ENCODE measurements at regions not wholly inside any gene's neighbourhood (a gene's known extent, or its start where the extent isn't known, plus 50 kb on each side); places are given as distances from the start of the nearest gene placed in this dataset.
"Not testable (repeated sequence)": the region's sequence is repeated elsewhere in the genome, so short reads cannot be mapped to it uniquely, and the experiment has no call there.

DNA sequence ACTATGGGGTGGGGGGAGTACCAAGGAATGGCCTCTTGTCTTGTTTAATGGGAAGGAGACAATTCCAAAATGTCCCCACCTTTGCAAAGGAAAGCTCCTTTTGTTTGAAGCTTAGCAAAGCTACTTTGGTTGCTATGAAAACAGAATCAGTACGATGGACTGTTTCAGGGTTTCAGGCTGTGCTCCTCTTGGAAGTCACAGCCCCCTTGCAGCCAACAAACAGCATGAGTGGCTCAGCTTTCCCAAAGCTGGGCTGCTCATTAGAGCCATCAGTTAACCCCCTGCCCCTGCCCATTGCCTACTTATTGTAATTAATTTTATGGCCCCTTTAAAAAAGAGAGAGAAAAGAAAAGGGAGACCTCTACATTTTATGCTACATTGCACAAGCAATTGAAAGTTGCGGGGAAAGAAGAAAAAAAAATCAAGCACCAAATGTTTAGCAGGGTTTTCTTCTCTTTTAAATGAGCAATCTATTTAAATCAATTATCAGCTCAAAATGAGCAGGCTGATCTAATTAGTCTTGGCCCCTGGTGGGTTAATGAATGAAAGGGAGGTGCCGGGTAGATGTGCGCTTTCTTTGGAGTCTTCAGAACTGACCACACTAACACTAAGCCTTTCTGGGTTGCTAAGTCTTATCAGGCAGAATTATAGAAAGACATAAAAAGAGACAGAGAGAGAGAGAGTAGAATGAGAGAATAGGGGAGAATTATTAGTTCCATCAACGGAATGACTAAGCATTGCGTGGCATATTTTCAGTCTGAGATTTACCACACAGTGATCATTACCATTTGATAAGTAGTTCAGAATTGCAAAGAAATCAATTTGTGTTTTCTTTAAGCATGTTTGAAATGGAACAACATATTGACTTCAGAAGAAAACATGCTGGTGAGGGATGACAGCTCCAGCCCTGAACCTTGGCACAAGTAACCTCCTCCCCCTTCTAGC lies 284.9 kb downstream of the INSIG2 start:
- no peak for DNase-seq

DNA sequence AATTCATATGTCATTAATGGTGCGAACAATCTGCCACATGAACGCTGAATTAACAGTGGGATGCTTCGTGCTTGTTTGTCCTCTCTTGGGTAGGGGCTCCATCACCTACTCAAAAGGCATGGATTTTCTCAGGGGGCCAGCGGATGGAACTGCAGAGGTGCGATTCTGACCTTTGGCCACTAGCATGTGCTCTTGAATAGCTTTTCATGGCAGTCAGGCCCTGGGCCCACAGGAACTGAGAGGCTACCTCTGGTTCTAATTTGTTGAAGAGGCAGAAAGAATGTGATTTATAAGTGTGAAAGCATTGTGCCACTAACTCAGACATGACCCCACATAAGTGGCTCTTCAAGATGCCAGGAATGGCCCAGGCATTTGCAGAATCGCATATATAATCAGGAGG lies 283.2 kb downstream of the INSIG2 start:
- peak; percentile 10 for DNase-seq

DNA sequence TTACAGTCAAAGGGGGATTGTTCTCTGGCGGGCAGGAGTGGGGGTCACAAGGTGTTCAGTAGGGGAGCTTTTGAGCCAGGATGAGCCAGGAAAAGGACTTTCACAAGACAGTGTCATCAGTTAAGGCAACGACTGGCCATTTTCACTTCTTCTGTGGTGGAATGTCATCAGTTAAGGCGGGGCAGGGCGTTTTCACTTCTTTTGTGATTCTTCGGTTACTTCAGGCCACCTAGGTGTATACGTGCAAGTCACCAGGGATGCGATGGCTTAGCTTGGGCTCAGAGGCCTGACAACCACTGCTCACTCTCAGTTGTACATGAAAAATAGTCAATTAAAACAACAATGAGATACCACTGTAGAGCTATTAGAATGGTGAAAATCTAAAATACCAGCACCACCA lies 281.2 kb downstream of the INSIG2 start:
- DNase-seq = not testable (repeated sequence)

DNA sequence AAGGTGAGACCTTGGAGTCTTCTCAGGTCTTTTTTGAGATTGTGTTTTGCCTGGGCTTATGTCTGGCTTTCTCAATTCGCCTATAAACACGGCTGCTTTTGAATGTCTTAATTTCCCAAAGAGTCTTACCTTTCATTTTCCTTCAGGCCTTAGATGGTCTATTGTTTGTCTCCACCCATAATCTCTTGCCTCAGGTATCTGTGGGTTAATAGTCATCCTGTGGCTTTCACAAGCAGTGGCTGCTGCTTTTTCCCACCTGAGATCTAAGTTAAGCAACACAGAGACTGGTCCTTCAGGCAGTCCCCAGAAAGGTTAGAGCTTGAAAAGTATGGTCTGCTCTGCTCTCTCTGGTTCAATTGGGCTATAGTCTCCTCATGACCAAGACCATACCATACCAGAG lies 275.3 kb downstream of the INSIG2 start:
- no peak for DNase-seq

DNA sequence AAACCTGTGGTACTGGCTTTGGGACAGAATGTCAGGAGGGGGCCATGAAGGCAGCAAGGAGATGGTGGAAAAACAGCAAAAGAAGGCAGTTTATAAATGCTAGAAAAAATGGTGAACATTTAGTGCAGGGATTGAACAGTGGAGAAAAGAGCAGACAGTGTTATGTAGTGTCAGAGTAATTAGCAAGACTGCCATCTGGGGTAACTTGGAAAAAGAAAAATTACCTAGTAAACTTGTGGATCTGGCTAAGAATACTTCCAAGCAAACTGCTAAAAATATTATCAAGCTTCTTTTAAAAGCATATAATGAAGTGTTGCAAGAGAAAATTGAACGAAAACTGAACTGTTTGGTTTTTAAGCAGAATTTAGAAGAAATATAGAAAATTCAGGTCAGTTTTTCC lies 267.8 kb downstream of the INSIG2 start:
- DNase-seq = no peak

DNA sequence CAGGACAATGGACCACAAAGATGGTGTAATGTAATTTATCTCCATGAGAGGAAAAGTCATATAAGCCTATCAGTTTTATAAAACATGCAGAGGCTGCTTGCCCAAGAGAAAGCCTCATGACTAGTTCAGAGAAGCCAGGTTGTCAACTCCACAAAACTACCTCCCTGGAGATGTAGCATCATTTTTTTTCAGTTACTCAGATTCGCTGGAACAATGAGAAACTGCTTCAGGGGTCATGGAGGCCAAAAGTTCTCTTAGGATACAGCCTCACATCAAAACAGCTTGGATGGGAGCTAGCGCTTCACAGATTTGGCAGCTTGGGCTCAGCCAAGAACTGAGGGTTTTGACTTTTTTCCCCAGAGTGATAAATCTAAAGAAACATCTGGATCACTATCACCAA lies 263.5 kb downstream of the INSIG2 start:
- DNase-seq = no peak

DNA sequence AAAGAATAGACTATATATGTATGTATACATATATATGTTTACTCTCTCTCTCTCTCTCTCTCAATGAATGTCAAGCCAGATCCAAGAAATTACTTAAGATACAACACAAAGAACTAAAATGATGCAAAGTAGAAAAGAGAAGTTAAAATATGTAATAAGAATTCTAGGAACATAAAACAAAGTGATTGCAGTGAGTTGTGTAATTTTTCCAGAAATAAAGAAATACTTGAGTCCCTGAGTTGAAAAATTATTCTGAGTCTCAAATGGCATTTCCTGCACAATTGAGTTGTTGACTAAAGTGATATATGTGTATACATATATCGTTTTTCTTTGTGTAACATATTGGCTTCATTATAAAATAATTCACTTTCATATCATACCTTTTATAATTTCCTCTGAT lies 262.4 kb downstream of the INSIG2 start:
- DNase-seq = no peak

DNA sequence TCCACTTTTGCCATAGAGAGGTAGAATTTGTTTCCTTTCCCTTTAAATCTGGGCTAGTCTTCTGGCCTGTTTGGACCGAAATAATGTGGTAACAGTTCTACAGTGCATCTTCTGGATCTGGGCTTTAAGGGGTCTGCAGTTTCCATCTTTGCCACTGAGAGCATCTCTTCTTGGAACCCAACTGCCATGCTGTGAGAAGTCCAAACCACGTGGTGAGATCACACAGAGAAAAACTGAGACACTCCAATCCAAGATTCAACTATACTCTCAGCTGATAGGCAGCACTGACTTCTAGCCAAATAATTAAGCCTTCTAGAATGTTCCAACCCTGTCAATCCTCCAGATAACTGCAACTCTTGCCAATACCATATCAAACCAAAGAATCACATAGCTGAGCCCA lies 261.1 kb downstream of the INSIG2 start:
- no peak for DNase-seq

DNA sequence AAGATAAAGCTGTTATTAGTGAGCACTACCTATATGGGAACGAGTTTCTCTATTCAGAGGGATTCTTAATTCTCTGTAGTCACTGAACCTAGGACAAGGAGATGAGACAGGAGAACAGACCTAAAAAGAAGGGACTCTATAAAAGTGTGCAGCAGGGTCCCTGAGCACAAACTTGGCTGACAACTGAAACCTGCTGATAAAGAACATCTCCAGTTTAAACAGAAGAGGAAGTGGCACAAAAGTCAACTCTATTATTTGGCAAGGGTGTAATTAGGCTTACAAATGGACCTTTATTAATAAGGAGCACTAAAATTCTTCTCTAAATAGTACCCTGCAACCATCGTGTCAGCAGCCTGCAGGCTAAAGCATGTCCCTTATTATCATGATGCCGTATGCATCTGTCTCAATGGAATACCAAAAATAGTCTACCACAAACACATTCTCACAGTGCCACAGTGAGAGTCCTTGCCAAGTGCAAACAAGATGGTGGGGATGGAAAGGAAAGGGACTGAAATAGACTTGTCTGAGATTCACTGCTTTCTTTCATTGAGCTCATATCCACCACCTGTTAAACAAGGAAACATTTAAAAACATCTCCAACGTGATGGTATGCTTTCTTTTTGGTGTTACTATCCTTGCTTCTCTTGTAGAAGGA lies 260.2 kb downstream of the INSIG2 start:
- DNase-seq = no peak

DNA sequence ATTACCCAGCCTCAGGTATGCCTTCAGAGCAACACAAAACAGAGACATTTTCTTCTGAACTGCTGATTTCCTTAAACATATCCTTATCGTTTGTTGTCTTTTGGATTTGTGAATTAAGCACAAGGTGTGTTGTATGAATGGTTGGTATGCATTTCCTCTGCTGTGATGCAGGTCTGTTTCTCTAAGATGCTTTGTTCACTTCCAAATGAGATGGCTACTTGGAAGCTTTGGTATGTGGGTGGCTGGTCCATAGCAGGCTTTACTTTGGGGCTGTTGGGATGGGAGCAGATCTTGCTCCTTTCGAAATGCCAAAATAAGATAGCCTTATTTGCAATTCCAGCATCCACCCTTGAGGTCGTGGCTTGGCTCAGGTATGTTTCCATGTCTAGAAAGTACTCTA lies 257.2 kb downstream of the INSIG2 start:
- no peak for DNase-seq

DNA sequence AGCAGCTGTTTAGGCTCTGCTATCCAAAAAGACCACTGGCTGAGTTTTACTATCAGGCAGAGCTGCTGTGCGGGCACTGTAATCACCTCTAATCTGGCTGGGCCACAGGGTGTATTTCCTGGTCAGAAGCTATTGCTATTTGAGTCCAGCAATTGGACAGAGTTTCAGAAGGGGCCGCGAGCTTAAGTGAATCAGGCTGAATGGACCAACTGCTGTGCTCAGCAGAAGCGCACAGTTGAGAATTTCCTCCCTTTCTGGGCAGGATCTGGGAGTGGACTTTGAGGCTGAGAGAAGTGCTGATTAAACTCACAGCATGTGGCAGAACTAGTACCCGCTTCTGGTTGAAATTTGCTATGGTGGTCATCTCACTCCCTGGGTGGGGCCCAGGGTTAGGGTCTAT lies 251.8 kb downstream of the INSIG2 start:
- DNase-seq = no peak

DNA sequence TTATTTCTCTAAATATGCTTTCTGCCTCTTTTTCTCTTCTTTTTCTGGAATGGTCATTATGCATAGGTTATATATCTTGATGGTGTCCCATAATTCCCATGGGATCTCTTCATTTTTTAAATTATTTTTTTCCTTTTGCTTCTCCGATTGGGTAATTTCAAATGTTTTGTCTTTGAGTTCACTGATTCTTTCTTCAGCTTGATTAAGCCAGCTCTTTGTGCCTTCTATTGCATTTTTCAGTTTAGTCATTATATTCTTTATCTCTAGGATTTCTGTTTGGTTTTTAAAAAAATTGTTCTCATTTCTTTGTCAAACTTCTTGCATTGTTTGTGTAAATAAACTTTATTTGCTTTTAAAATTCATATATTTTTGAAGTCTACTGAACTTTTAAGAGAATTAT lies 251.1 kb downstream of the INSIG2 start:
- no peak for DNase-seq

DNA sequence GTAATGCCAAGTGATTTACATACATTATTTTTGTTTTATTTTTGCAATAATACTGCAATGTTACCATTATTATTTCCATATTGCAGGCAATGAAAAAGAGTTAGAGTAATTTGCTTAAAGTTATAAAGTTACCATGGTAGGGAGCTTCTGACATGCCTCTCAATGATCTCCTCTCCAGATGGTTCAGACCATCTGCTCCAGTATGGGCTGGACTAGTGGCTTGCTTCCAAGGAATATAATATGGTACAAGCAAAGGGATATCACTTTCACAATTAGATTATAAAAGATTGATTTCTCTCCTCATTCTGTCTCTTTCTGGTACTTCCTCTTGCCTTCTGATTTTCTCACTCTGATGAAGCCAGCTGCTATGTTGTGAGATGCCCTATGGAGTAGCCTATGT lies 245.4 kb downstream of the INSIG2 start:
- DNase-seq = no peak

DNA sequence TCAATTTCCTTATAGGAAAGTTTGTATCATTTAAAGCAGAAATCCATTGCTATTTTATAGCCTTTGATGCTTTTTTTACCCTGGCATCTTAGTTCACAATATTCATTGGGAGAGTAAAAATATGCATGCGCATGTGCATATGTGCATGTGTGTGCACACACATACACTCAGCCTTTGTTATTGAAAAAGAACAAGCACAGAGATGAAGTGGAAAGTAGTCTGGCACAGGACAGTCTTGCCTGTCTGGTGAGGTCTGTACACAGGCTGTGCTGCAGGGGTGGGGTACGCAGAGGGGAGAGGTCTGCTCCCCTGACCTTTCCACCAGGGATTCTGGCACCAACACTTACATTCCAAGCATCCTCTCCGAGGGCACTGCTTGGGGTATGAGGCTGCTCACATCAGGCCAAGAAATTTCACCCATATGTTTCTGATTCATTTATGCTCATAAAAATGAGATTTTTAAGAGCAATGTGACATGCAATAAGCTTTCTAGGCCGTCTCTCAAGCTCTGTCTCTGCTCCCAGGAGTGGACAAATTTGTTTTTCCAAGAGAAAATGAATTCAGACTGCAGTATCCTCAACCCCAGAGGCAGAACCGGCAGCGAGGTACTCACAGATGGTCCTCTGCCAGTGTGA lies 237.2 kb downstream of the INSIG2 start:
- no peak for DNase-seq

DNA sequence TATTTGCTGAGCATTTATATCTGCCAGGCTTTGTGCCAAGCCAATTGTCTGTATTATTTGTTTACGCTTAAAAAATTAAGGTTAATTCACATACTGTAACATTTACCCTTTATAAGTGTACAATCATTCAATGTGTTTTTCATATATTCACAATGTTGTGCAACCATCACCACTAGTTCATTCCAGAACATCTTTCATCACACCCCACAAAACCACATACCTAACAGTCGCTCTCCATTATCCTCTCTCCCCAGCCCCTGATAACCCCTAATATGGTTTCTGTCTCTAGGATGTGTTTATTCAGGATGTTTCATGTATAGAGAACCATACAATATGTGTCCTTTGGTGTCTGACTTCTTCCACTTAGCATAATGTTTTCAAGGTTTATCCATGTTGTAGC lies 234.1 kb downstream of the INSIG2 start:
- DNase-seq = no peak

DNA sequence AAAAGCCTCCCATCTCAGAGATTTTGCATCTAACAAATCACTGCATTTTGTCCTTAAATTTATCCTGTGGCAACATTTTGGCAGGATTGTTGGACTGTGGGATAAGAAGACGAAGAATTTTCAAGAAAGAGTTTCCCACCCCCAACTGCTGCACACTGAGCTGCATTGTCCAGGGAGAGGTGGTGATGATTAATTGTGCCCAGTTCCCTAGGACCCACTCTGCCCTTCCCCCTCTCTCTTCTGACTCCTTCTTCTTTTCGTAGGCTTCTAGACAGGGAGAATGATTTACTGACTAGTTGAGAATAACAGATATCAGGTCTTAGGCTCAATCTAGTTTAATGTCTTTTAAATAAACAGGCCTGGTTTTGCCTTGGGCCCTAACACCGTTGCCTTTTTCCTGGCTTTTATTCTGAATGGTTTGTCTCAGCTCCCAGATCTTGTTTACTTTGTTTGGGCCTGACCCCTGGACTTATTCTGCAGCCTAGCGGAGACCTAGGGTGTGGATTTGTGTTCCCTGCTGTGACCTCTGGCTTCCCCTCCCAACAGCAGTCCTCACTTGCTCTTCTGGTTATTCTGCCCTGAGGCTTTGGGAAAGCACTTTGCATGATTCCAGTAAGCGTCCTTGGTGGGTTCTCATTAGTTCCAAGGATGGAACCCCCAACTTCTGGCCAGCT lies 233.3 kb downstream of the INSIG2 start:
- no peak for DNase-seq

DNA sequence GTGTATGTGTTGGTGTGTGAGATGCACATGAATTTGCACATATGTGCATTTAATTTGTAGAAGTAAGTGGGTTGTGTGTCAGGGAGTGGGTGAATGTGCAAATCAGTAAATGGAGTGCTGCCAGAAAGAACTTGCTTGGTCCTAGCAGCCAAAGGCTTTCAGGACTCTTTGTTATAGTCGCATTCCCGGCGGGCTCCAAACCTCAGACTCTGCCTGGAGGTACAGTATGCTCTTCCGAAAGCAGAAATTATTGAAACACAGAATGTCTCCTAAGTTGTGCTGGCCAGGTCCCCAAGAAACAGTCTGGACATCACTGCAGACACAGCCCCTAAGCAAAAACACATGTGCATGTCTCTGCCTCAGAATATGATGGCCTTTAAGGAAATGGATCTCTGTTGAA lies 232.4 kb downstream of the INSIG2 start:
- no peak for DNase-seq

DNA sequence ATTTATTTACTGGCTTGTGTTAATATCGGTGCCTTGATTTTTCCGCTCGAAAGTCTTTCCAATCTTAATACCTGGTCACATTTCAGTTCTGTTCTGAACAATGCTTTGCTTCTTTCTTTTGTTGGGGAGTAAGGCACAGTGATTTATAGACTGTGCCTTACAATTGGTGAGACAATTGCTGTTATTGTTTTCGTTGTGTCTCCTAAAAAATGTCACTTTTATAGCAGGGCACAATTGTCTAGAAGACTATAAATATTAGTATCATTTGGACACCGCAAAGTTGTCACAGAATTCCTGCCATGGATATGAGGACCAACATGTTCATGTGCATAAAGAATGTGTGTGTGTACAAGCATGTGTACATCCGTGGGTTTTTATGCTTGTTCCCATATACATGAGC lies 231.9 kb downstream of the INSIG2 start:
- no peak for DNase-seq

DNA sequence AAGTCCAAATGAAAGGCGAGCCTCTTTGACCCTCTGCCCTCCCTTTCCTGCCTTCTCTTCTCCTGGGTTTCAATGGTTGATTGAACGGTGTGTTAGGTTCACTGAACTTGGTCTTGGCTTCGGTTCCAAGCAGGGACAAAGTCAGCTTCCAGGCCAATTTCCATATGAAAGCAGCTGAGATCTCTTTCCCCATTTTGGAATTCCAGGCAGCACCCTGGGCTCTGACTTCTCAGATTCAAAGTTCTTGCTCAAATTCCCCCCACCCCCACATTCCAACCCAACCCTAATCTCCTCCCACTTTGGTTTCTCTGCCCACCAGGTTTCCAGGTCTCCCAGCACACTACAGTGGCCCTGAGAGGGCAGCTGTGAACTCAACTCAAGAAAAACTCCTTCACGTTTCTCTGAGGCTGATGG lies 231.0 kb downstream of the INSIG2 start:
- DNase-seq = no peak

DNA sequence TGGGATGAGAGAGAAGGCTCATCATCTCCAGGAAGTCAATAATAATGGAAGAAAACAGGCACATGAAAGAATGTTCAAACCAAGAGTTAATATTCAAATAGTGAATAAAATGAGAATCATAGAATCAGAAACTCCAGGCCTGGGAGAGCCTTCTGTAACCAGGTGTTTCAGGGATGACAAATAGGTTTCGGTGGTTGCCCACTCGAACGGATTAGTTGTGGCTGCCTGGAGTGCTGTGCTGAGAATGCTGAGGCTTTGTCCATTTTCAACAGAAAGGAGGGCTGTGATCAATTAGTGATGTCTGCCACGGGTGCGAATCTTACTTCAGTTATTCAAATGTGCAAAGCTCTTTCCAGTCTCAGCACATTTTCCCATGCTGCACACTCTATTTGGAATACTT lies 227.3 kb downstream of the INSIG2 start:
- no peak for DNase-seq

DNA sequence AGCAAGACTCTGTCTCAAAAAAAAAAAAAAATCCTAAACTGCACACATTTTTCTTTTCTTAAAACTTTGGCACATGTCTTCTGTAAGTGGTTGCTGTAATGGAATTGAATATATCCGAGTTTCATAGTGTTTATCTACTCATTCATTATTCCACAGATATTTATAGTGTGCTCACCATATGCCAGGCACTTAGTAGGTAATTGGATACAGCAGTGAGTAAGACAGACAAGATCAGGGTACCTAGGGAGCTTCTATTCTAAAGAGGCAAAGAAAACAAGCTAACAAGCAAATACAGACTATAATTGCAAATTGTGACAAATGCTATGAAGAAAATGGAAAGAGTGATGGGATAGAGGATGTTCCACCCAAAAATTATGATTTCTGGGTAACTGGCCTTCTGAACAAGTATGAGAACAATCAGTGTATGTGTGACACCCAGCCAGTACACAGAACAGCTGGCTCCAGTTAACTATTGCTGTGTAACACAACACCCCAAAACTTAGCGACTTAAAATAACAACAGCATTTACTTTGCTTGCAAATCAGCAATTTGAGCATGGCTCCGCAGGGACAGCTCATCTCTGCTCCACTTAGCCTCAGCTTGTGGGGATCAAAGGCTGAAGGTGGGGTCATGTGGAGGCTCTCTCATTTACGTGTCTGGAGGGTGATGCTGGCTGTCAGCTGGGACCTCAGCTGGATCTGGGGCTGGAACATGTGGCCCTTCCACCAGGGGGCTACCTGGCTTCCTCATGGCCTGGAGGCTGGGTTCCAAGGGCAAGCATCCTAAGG lies 224.9 kb downstream of the INSIG2 start:
- DNase-seq = no peak

DNA sequence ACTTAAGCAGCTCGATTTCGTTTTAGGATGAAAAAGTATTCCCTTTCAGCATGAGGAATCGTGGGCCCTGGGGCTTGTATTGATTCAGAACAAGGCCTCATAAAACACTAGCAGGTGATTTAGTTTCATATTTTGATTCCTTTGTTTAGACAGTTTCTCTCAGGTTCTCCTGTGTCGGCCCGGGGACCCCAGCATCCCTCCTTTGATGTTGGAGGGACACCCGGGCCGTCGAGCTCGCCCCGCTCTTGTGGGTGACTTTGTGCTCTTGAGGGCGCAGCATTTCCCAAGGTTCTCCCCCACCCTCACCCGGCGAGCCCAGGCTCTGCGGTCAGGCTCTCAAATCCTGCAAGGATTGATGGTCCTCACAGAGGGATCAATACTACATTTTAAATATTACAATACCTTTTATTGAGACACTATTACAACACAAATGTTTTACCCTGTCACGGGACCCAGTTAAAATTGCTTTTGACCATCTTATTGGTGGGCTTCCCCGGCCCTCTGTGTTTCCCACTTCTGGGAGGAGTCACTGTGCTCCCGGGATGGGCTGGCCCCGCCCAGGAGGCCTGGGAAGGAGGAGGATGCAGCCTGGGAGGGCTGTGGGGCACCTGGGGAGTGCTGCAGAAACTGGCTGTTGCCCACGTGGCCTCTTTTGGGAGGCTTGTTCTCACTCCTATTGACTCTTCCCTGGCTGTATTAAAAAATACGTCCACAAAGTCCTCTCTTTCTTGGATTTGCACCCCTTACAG lies 222.6 kb downstream of the INSIG2 start:
- DNase-seq = no peak
